K562 (cell line): ENCODE measurements at regions not wholly inside any gene's neighbourhood (a gene's known extent, or its start where the extent isn't known, plus 50 kb on each side); places are given as distances from the start of the nearest gene placed in this dataset.

Source experiments
- ATAC-seq: fragments of 200-7000 bp; cut with Tn5 transposase; 3 replicates; pipeline ENCODE4 v1.9.1; 2020; ENCODE audit warnings: moderate library complexity
- BruUV-seq: library from RNA; stranded (reverse); fragments of 400-500 nt; replicated peaks from 2 replicates; lab custom pipeline; 2021; lab: Mats Ljungman, UMichigan
- CTCF ChIA-PET: fragments of 300-600 bp; formaldehyde crosslinking; extraction: SDS; loops from one replicate; lab custom pipeline; 2021; ENCODE audit warnings: low intra/inter-chr PET ratio; lab: Yijun Ruan, JAX
- POLR2A ChIA-PET: fragments of 300-600, 350-650 bp; sonication (Branson Sonifier 250); formaldehyde crosslinking; extraction: SDS; loops from one replicate; lab custom pipeline; 2021; ENCODE audit warnings: antibody characterized with exemption, inconsistent platforms; lab: Yijun Ruan, JAX
- DNase-seq, 4 experiments: peaks; one replicate each; pipeline versions ENCODE4 v3.0.0 to v3.0.0-alpha.2; 2011 to 2018; ENCODE audit warnings: low spot score in 3 of 4, mixed read lengths in 3 of 4; ENCODE audit errors: extremely low read depth in 1 of 4
- FAIRE-seq: peaks from 2 replicates; lab custom pipeline; 2011; peaks lifted over from hg19 to GRCh38; lab: Jason Lieb, UNC
- H2AFZ ChIP-seq: 2 replicates; pipeline ENCODE4 v1.6.0; 2011; ENCODE audit warnings: low read depth, low read length, control low read depth, inconsistent platforms
- H3K27ac ChIP-seq: fragments of 200-600 bp; 3 replicates; pipeline ENCODE4 v1.8.0; 2011; ENCODE audit warnings: low read depth, mild to moderate bottlenecking, control low read depth, inconsistent platforms, low read length, moderate library complexity, mixed read lengths; ENCODE audit errors: extremely low read depth
- H3K27me3 ChIP-seq, 2 experiments: fragments of 300-600 bp in 1 of 2; 2 replicates in 1 of 2; 3 replicates in 1 of 2; pipeline versions ENCODE4 v1.6.0 to v1.8.0; 2011; ENCODE audit warnings: inconsistent platforms in 2 of 2, low read length in 2 of 2, mild to moderate bottlenecking in 1 of 2, mixed read lengths in 1 of 2, moderate library complexity in 1 of 2; ENCODE audit not compliant: control insufficient read depth in 2 of 2, insufficient read depth in 2 of 2
- H3K36me3 ChIP-seq: fragments of 300-600 bp; 3 replicates; pipeline ENCODE4 v1.8.0; 2011; ENCODE audit warnings: mild to moderate bottlenecking, low read length, inconsistent platforms; ENCODE audit not compliant: control insufficient read depth, insufficient read depth
- H3K4me1 ChIP-seq, 2 experiments: fragments of 200-600 bp in 1 of 2; replicated peaks in 1 of 2; 2 replicates in 1 of 2; 3 replicates in 1 of 2; pipeline versions ENCODE4 v1.5.1 to v1.8.0; 2011; ENCODE audit warnings: inconsistent platforms in 2 of 2, low read length in 2 of 2, mild to moderate bottlenecking in 1 of 2, mixed read lengths in 1 of 2, moderate library complexity in 1 of 2; ENCODE audit not compliant: control insufficient read depth in 2 of 2, insufficient read depth in 2 of 2
- H3K4me2 ChIP-seq: 2 replicates; pipeline ENCODE4 v1.6.1; 2011; ENCODE audit warnings: low read length, control low read depth, inconsistent platforms, mixed read lengths; ENCODE audit not compliant: insufficient read depth
- H3K4me3 ChIP-seq: fragments of 200-600 bp; sonication (generic), shearing (Covaris generic); 2 replicates; pipeline ENCODE4 v1.5.1; 2016; ENCODE audit warnings: control low read depth, inconsistent platforms
- H3K79me2 ChIP-seq: fragments of 200-600 bp; 3 replicates; pipeline ENCODE4 v1.8.0; 2011; ENCODE audit warnings: low read length, inconsistent platforms; ENCODE audit not compliant: control insufficient read depth, insufficient read depth
- H3K9ac ChIP-seq, 2 experiments: 2 replicates each; pipeline versions ENCODE4 v1.6.0 to v1.6.1; 2011; ENCODE audit warnings: low read depth in 2 of 2, low read length in 2 of 2, control low read depth in 1 of 2, inconsistent platforms in 1 of 2, mild to moderate bottlenecking in 1 of 2, mixed read lengths in 1 of 2; ENCODE audit not compliant: insufficient read depth in 1 of 2
- H3K9me1 ChIP-seq: one replicate; pipeline ENCODE4 v1.6.0; 2011; ENCODE audit warnings: inconsistent platforms, mild to moderate bottlenecking, low read length, moderate library complexity; ENCODE audit not compliant: control insufficient read depth, insufficient read depth
- H3K9me3 ChIP-seq: replicated peaks from 2 replicates; pipeline ENCODE4 v1.5.1; 2011; ENCODE audit warnings: low read depth, low read length, inconsistent platforms; ENCODE audit not compliant: control insufficient read depth, insufficient read depth
- H4K20me1 ChIP-seq: replicated peaks from 2 replicates; pipeline ENCODE4 v1.6.1; 2011; ENCODE audit warnings: low read length, inconsistent platforms, mixed read lengths; ENCODE audit not compliant: control insufficient read depth, insufficient read depth
- GABPA ChIP-seq: fragments of 200-800 bp; sonication (Bioruptor generic); conservative IDR thresholded peaks from 2 replicates; pipeline ENCODE4 v1.6.1; 2016; ENCODE audit warnings: low read depth, missing genetic modification characterization, missing compliant biosample characterization
- PHB2 ChIP-seq: fragments of 450-650 bp; IDR thresholded peaks from 2 replicates; pipeline ENCODE4 v1.6.1; 2017; ENCODE audit warnings: low read depth
- PURB ChIP-seq: sonication (generic); formaldehyde crosslinking; IDR thresholded peaks from 2 replicates; pipeline ENCODE4 v1.9.0; 2021; ENCODE audit warnings: low read depth, mild to moderate bottlenecking, missing genetic modification reagents
- TAL1 ChIP-seq: fragments of 450-650 bp; IDR thresholded peaks from 2 replicates; pipeline ENCODE4 v1.6.1; 2016; ENCODE audit warnings: mild to moderate bottlenecking
- TCF7L2 ChIP-seq: fragments of 150-350 bp; IDR thresholded peaks from 2 replicates; pipeline ENCODE4 v1.6.1; 2016; ENCODE audit warnings: low read depth, mild to moderate bottlenecking, low read length, moderate library complexity
- TCFL5 ChIP-seq: fragments of 250-450 bp; sonication (Bioruptor Pico); conservative IDR thresholded peaks from 2 replicates; pipeline ENCODE4 v1.6.1; 2021; ENCODE audit warnings: mild to moderate bottlenecking, moderate library complexity, matching md5 sums
- THAP12 ChIP-seq: fragments of 250-450 bp; sonication (Bioruptor Pico); IDR thresholded peaks from 2 replicates; pipeline ENCODE4 v1.9.0; 2021; ENCODE audit warnings: mild to moderate bottlenecking, inconsistent platforms
- ZFPM2 ChIP-seq: fragments of 250-450 bp; sonication (Bioruptor Pico); IDR thresholded peaks from 2 replicates; pipeline ENCODE4 v1.5.1; 2022; ENCODE audit warnings: mild to moderate bottlenecking
- ZNF316 ChIP-seq: fragments of 450-650 bp; IDR thresholded peaks from 2 replicates; pipeline ENCODE4 v1.6.1; 2016
- ZNF592 ChIP-seq: fragments of 450-650 bp; IDR thresholded peaks from 2 replicates; pipeline ENCODE4 v1.6.1; 2017; ENCODE audit warnings: antibody characterized with exemption, mild to moderate bottlenecking
- WGBS: fragments of 100-300 bp; shearing (Covaris generic); methylation state at CpG from one replicate; pipeline ENCODE4 v1.1.6; 2016; ENCODE audit warnings: low coverage, mixed read lengths; ENCODE audit not compliant: insufficient coverage; ENCODE audit errors: missing lambda C conversion rate; 5-methylcytosine and 5-hydroxymethylcytosine counted together
- in situ Hi-C: fragments of 300-500 bp; cut with MboI; formaldehyde crosslinking; loops from 4 replicates; pipeline ENCODE4 v1.15.0; 2018; ENCODE audit warnings: inconsistent platforms, mixed read lengths
- intact Hi-C: fragments of 100-400 bp; cut with micrococcal nuclease; formaldehyde crosslinking; loops from 2 replicates; pipeline ENCODE4 v1.14.2; 2022

- intact Hi-C loops (no loop called here), in situ Hi-C loops (no loop called here)
- H3K4me3 ChIP-seq = no peak overlapping the region
- no peaks in the 10 kb centered on the region for H3K4me1 ChIP-seq
- CTCF ChIA-PET = no interaction called here
- FAIRE-seq (no peak), DNase-seq (no peak), ATAC-seq (no peak)
- 0 out of 2 replicates have a peak, but pooled peaks have one; percentile 8 for TF ChIP-seq ZNF316
- TF ChIP-seq PHB2 = no peak
- POLR2A ChIA-PET = no interaction called here
- H3K79me2 ChIP-seq = no peaks in the 10 kb centered on the region
- WGBS = 4% methylated on average over 3 of the region's 3 CpGs
- H3K27ac ChIP-seq = no peak overlapping the region
- no peaks in the 10 kb centered on the region for H3K36me3 ChIP-seq
- H3K9ac ChIP-seq = no peak overlapping the region
- no TSS peak for BruUV-seq
- H4K20me1 ChIP-seq = no peaks in the 10 kb centered on the region
- no peaks in the 10 kb centered on the region for H3K9me1 ChIP-seq
- no peaks in the 10 kb centered on the region for H3K27me3 ChIP-seq
- no peaks in the 10 kb centered on the region for H3K9me3 ChIP-seq
- no peak overlapping the region for H3K4me2 ChIP-seq
- no peak overlapping the region for H2AFZ ChIP-seq
Measured at GRCh38 chrX:126967225-126967624, 147.7 kb downstream of the PRR32 start.

- ChIA-PET POLR2A (no interaction called here), CTCF (no interaction called here)
- Histone ChIP-seq H2AFZ (no peak overlapping the region), H3K4me2 (no peak overlapping the region), H3K4me1 (no peaks in the 10 kb centered on the region), H3K79me2 (no peaks in the 10 kb centered on the region), H3K9ac (no peak overlapping the region), H4K20me1 (no peaks in the 10 kb centered on the region), H3K9me3 (no peaks in the 10 kb centered on the region), H3K27me3 (no peaks in the 10 kb centered on the region), H3K27ac (no peak overlapping the region), H3K36me3 (no peaks in the 10 kb centered on the region), H3K9me1 (no peaks in the 10 kb centered on the region), H3K4me3 (no peak overlapping the region)
- FAIRE-seq (no peak), DNase-seq (no peak), ATAC-seq (no peak)
- no TSS peak for BruUV-seq
- in situ Hi-C loops (no loop called here), intact Hi-C loops (no loop called here)
- 0% methylated on average over 2 of the region's 3 CpGs for WGBS
- TF ChIP-seq ZNF592 (no peak), TCFL5 (CRISPR knock-in tag) (no peak), TAL1 (no peak), ZFPM2 (CRISPR knock-in tag) (no peak), PURB (CRISPR knock-in tag) (no peak), TCF7L2 (no peak), GABPA (no peak), THAP12 (CRISPR knock-in tag) (no peak)
Measured at GRCh38 chrX:126982158-126982557, 162.6 kb downstream of the PRR32 start.
